Fibroblast of villous mesenchyme (primary cell): ENCODE measurements at regions not wholly inside any gene's neighbourhood (a gene's known extent, or its start where the extent isn't known, plus 50 kb on each side); places are given as distances from the start of the nearest gene placed in this dataset.

ENCODE experiments used
- DNase-seq: peaks from one replicate; pipeline ENCODE4 v3.0.0-alpha.2; 2010; ENCODE audit warnings: low read depth
- H3K4me3 ChIP-seq: 2 replicates; pipeline ENCODE4 v1.5.1; 2011; ENCODE audit warnings: low read depth, mild to moderate bottlenecking, low read length
- CTCF ChIP-seq: IDR thresholded peaks from 2 replicates; pipeline ENCODE4 v1.5.1; 2012; ENCODE audit warnings: low read depth, mild to moderate bottlenecking, low read length; ENCODE audit not compliant: insufficient read depth

GRCh38 chr15:93201940-93202339, 112.9 kb upstream of the RGMA start:
- H3K4me3 ChIP-seq = no peak overlapping the region
- no peak for DNase-seq
- no peak for TF ChIP-seq CTCF

GRCh38 chr15:93200837-93201226, 111.8 kb upstream of the RGMA start:
- DNase-seq = no peak
- no peak overlapping the region for H3K4me3 ChIP-seq
- no peak for TF ChIP-seq CTCF

- DNase-seq = no peak
- no peak for TF ChIP-seq CTCF
- no peak overlapping the region for H3K4me3 ChIP-seq
Measured at GRCh38 chr15:93200081-93200836, 111.2 kb upstream of the RGMA start.

GRCh38 chr15:93196135-93196670, 107.2 kb upstream of the RGMA start:
- no peak for DNase-seq
- no peak for TF ChIP-seq CTCF
- H3K4me3 ChIP-seq = no peak overlapping the region

- no peak overlapping the region for H3K4me3 ChIP-seq
- no peak for TF ChIP-seq CTCF
- no peak for DNase-seq
Measured at GRCh38 chr15:93195109-93195508, 106.1 kb upstream of the RGMA start.

- no peak overlapping the region for H3K4me3 ChIP-seq
- TF ChIP-seq CTCF = no peak
- DNase-seq = no peak
Measured at GRCh38 chr15:93190238-93190637, 101.2 kb upstream of the RGMA start.

- TF ChIP-seq CTCF = no peak
- DNase-seq = no peak
Measured at GRCh38 chr15:93189561-93189960, 100.5 kb upstream of the RGMA start.

More at GRCh38 chr15:93189561-93189960, 100.5 kb upstream of the RGMA start:
- H3K4me3 ChIP-seq = no peak overlapping the region
